DMS 273 (cell line): ENCODE measurements at regions not wholly inside any gene's neighbourhood (a gene's known extent, or its start where the extent isn't known, plus 50 kb on each side); places are given as distances from the start of the nearest gene placed in this dataset.

Experiments used
- DNase-seq: peaks from one replicate; lab custom pipeline; 2025; ENCODE audit not compliant: unreplicated experiment; lab: John Stamatoyannopoulos, UW

DNA sequence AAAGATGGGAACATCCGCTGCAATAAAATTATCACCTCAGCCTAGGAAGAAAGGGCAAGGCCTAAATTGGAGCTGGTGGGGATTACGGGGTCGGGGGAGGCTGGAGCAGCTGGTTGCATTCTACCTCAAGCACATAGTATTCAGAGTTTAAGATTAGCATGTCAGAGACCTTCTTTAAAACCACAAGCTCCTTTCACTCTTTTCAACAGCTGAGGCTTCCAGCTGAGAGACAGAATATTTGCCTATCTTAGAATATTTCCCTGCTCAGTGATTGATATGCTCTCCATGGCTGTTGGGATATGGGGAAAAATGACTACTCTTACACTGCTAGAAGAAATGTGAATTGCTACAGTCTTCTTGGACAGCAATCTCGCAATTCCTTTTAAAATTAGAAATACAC lies 248.6 kb downstream of the TBX15 start:
- no peak for DNase-seq

- DNase-seq = no peak
These were observed 251.8 kb downstream of the TBX15 start for GRCh38 chr1:118736322-118736721.

- no peak for DNase-seq
These were observed 270.2 kb downstream of the TBX15 start for GRCh38 chr1:118717893-118718292.

- no peak for DNase-seq
These were observed 271.4 kb downstream of the TBX15 start for GRCh38 chr1:118716775-118717174.

- no peak for DNase-seq
These were observed 276.8 kb downstream of the TBX15 start for GRCh38 chr1:118711356-118711755.

DNA sequence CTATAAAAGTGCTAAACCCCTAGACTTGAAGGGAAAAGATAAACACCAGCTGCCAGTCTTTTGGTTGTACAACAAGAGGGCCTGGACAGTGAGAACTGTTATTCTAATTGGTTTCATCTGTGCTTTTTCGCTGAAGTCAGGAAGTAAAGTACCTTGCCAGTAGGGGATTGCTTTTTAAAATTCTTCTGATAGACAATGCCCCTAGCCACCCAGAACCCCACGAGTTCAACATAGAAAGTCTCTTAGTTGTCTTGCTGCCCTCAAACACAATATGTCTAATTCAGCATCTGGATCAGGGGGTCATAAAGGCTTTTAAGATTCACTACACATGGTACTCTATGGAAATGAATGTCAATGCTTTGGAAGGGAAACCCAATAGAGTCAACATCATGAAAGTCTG lies 289.2 kb downstream of the TBX15 start:
- peak; percentile 76 for DNase-seq

DNA sequence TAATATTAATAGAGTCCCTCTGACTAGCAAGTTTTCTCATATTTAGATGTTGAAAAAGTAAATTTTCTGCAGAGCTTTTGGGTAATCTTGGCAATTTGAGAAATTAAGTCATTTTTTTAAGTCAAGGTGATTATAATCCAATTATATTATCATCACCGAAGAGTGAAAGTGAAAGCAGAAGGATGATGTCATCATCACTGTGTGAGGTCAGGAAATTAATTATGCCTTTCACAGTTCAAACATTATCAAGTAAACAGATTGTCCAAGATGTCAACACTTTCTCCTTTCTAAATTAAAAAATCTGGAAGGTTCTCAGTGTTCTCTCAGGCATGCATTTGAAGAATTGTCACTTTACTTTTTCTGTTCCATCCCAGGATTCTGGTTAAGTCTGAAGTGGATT lies 296.0 kb downstream of the TBX15 start:
- peak; percentile 3 for DNase-seq

GRCh38 chr1:118688891-118689290 lies 299.3 kb downstream of the TBX15 start:
- no peak for DNase-seq

- no peak for DNase-seq
These were observed 326.3 kb downstream of the TBX15 start for GRCh38 chr1:118661769-118662320.

DNA sequence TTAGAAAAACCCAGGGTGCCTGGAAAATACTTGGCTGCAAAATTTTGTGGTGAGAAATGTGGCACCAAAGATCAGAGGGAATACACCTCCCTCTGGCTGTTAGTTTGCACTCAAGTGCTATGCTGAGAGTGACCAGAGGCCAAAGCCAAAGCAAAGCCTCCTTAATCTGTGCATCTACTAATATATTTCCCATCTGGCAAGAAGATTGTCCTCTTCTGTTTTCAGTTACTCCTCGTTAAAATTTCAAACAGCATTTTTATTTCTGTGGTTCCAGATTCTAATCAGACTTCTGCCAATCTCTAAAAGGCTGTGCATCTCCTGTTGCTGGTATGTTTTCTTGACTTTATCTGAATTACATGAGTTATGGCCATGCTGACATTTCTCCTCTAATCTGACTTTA lies 327.4 kb downstream of the TBX15 start:
- DNase-seq = no peak

DNA sequence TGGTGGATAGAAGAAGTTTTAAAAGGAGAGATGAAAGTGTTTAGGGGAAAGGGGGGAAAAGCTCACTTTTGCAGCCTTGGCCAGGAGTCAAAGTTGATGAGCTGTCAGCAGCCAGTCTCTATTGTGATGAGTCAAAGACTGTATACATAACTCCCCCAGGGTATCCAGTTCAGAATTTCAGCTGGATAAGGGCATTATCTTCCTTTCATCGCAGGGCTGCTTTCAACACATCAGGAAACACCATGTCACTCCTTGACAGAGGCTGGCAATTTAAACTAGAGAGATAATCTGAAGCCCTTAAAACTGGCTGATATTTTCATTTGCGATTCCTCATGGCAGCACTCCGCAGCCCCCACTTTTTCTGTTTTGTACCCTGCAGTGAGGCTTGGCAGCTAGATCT lies 328.5 kb downstream of the TBX15 start:
- DNase-seq = no peak

DNA sequence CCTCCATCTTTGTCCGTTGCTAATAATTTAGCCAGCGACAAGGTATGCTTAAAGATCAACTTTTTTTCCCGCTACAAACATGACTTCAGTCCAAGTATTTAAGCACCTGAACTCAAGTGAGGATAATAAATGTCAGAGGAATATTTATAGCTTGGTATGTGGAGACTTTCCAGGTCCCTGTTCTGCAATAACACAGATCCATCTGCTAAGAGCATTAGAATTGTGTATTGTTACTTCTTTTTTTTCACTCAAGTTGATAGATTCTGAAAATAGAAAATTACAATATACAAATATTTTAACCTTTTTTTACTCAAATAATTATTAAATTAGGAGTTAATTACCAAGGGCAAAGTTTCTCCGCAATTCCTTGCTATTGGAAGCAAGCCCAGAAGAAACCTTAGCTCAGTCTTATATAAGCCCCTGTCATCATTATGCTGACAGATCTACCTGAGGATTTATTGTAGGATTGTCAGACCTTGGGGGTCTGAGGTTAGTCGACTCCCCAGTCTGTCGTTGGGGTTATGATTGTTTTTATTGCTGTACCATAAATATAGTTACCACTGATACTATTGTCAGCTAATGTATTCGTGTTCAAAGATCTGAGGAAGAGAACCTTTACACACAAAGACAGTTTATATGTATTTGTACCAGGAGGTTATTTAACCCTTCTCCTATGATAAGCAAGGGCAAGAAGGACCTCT lies 337.9 kb downstream of the TBX15 start:
- peak; percentile 17 for DNase-seq

- peak; percentile 7 for DNase-seq
These were observed 338.6 kb downstream of the TBX15 start for GRCh38 chr1:118649369-118650106.

DNA sequence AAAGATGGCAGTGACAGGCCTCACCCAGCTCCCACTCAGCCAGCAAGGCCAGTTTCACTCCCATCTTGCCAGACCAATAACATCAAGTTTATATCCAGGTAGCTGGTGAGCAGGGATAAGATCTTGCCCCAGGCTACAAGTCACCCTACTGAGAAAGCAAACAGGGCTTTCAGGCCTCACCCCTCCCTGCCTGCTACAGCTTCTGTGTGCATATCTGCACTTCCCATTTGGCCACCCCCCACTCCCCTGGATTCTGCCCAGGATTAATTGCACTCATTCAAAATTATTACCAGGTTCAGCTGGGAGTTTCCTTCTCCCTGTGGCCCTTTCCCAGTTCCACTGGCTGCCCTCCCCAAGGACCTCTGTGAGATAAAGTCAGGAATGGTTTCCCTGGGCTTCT lies 352.1 kb downstream of the TBX15 start:
- no peak for DNase-seq

DNA sequence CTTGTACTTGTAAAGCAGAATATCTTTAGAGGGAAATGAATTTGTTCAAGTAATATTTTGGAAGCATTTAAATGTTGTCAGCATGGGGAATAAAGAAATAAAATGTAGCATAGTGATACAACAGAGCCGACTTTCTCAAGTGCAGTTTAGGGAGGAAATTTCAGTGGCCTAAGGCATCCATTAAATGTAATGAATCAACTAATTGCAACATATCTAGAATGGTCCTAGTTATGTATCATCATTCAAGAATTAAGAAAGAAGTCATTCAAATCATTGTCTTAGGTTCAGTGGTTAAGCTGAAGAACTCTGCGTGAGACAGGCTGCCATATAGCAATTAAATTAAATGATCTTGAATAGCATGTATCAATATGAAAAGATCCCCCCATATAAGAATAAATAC lies 360.7 kb downstream of the TBX15 start:
- no peak for DNase-seq

- no peak for DNase-seq
These were observed 366.3 kb downstream of the TBX15 start for GRCh38 chr1:118621839-118622238.

- DNase-seq = no peak
These were observed 369.4 kb downstream of the TBX15 start for GRCh38 chr1:118618618-118619340.

DNA sequence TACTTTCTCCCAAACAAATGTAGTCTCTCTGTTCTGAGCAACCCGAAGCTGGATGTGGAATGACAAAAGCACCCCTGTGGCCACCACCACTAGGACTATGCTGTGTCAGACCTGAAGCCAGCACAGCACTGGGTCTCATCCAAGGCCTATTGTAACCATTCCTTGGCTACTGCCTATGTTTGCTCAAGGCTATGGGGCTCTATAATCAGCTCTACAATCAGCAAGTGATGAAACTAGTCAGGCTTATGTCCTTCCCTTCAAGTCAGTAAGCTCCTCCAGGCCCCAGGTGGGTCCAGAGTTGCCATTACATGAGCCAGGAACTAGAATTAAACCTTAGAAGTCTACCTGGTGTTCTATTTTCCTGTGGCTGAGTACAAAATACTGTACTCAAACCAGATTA lies 370.2 kb downstream of the TBX15 start:
- DNase-seq = no peak

GRCh38 chr1:118615066-118615465 lies 373.1 kb downstream of the TBX15 start:
- DNase-seq = no peak

DNA sequence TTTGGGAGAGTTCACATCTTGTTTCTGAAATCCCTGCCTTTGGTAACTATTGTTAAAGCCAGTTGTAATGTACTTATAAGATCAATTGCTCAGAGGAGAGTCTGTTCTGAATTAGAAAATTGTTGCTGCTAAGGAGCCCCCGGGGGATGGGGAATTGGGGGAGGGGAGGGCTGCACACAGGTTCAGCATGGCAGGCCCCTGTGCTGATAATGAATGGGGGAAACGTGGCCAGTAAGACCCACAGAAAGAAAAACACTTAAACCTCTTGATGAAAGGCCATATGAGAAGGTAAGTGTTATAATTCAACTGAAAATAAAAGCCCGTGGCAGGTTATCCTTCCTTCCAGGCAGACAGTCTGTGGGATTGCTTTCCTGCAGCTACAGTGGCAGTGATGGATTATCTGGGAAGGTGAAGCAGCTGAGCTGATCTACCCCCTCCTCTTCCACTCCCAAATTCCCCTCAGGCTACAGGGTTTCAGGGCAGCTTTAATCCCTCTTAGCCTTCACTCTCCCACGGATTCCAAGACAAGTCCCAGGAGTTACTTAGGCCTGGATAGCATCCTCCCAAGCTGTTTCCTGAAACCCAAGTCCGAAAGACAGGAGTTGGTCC lies 398.8 kb downstream of the TBX15 start:
- no peak for DNase-seq

DNA sequence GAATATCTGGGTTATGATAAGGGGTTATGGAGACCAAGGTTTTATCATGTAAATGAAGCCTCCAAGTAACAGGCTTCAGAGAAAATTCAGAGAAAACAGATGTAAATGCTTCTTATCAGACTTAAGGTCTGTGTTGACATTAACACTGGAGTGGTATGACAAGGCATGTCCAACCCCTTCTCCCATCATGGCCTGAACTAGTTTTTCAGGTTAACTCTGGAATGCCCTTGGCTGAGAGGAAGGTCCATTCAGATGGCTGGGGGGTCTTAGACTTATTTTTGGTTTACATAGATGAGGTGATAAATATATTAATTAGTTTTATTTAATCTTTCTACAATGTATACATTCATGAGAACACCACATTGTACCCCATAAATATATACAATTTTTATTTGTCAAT lies 399.6 kb downstream of the TBX15 start:
- DNase-seq = no peak
